ENCODE measurements at regions not wholly inside any gene's neighbourhood (a gene's known extent, or its start where the extent isn't known, plus 50 kb on each side); places are given as distances from the start of the nearest gene placed in this dataset.

DNA sequence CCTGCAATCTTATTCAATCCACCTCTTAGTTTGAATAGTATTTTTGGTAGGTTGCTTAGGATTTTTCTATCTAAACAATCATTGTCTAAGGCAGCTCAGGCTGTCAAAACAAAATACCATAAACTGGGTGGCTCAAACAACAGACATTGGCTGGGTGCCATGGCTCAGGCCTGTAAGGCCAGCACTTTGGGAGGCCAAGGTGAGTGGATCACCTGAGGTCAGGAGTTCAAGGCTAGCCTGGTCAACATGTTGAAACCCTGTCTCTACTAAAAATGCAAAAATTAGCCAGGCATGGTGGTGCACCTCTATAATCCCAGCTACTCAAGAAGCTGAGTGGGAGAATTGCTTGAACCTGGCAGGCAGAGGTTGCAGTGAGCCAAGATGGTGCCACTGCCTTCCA is 126.7 kb downstream of the CYLD start:
- TF ChIP-seq, protein P1, sequence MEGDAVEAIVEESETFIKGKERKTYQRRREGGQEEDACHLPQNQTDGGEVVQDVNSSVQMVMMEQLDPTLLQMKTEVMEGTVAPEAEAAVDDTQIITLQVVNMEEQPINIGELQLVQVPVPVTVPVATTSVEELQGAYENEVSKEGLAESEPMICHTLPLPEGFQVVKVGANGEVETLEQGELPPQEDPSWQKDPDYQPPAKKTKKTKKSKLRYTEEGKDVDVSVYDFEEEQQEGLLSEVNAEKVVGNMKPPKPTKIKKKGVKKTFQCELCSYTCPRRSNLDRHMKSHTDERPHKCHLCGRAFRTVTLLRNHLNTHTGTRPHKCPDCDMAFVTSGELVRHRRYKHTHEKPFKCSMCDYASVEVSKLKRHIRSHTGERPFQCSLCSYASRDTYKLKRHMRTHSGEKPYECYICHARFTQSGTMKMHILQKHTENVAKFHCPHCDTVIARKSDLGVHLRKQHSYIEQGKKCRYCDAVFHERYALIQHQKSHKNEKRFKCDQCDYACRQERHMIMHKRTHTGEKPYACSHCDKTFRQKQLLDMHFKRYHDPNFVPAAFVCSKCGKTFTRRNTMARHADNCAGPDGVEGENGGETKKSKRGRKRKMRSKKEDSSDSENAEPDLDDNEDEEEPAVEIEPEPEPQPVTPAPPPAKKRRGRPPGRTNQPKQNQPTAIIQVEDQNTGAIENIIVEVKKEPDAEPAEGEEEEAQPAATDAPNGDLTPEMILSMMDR (IDR thresholded peaks at IDR 0.05): no peak
- TF ChIP-seq POLR2A (IDR thresholded peaks at IDR 0.05): no peak
